ENCODE measurements at regions not wholly inside any gene's neighbourhood (a gene's known extent, or its start where the extent isn't known, plus 50 kb on each side); places are given as distances from the start of the nearest gene placed in this dataset.
"Not testable (repeated sequence)": the region's sequence is repeated elsewhere in the genome, so short reads cannot be mapped to it uniquely, and the experiment has no call there.

DNA sequence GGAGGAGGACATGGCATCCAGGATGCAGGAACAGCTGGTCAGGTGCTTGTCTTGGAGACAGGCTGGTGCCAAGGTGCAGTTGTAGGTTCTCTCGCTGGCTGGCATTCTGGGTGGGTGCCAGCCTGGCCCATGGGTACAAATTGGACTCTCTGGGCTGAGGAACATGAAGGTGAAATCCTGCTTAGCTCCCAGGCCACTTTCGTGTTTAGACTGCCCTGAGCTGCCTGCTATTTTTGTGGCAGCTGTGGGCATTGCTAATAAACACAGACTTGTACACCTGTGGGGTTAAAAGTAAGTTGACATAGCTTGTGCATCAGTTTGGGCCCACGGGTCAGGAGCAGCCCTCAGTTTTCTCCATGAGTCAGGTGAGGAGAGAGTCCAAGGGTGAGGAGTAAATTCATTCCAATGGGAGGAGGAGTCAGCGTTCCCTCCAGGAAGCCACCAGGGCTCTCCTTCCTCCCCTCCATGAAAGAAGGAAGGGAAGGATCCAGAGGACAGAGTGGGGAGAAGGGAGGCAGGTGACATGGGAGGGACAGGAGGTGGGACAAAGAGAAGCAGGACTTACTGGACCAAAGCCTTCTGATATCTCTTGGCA is 380.0 kb downstream of the GLRX3 start:
- no peak for DNase-seq (ENCODE audit: low spot score)
- intact Hi-C loops (cut with DNase I): no loop called here

DNA sequence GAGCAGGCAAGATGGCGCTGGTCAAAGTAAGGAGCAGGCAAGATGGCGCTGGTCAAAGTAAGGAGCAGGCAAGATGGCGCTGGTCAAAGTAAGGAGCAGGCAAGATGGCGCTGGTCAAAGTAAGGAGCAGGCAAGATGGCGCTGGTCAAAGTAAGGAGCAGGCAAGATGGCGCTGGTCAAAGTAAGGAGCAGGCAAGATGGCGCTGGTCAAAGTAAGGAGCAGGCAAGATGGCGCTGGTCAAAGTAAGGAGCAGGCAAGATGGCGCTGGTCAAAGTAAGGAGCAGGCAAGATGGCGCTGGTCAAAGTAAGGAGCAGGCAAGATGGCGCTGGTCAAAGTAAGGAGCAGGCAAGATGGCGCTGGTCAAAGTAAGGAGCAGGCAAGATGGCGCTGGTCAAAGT is 382.7 kb downstream of the GLRX3 start:
- DNase-seq (ENCODE audit: low spot score); intact Hi-C loops (cut with DNase I): not testable (repeated sequence)

DNA sequence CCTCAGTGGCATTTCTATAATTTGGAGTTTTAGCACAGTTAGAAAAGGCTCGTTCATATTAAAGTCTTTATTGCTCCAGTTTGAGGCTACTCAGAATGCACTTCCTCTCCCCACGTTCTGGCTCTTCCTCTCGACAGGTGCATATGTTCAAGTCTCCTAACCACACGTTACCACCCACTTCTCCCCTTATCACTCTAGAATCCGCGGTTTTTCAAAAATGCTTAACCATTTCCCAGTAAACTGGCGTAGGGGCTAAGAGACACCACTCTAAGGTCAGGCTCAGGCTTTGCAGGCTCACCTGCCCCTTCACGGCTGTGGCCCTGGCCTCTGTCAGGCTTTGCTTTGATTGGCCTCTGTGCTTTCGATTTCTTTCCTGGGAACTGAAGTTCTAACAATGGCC is 383.6 kb downstream of the GLRX3 start:
- no peak for DNase-seq (ENCODE audit: low spot score)
- intact Hi-C loops (cut with DNase I): no loop called here

DNA sequence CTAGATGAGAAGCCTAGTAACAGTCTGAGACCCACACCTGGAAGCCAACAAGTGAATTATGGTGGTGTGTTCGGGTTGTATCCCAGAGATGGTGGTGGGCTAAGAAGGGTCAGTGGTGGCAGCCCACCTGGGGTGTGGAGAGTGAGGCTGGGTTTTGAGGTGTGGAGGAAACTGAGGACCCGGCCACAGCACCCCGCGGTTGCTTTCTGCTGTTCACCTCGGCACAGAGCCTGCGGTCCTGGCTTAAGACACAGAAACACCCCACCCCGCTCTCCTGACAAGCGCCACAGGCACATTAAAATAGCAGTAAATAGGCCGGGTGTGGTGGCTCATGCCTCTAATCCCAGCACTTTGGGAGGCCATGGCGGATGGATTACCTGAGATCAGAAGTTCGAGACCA is 395.1 kb downstream of the GLRX3 start:
- intact Hi-C loops (cut with DNase I): no loop called here

DNA sequence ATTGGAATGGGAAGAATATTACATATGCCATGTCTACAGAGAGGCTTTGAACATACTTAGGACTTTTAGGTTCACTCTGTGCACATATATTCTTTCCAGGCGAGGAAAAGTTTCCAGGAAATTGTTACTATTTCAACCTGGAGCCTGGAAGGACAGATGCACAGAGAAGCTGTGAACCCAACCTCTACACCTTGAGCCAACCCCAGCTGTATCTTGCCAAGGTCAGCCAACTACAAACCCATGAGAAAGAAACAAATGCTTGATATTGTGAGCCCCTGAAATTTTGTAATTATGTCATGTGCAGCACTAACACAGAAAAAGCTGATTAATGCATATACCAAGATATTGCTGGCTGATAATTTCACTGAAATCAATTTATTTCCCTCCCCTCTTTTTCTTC is 404.9 kb downstream of the GLRX3 start:
- intact Hi-C loops (cut with DNase I): no loop called here
- no peak for DNase-seq (ENCODE audit: low spot score)

More for the DNA sequence above, 395.1 kb downstream of the GLRX3 start:
- no peak for DNase-seq (ENCODE audit: low spot score)

DNA sequence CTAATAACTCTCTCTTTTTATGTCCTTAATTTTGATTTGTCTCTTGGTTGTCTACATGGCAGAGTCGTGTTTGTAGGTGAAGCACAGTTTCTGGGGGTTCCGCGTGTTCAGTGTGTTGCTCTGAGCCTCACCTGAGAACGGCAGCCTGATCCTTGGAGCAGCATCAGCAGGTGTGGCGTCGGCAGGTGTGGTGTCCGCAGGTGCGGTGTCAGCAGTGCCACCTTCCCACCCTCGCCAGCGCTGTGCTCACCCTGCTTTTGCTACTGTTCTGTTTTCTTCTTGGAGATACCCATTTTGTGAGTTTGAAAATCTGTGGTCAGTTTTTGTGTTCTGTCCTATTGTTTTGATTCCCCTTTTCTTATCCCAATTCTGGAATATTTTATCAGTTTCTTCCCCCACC is 406.6 kb downstream of the GLRX3 start:
- no peak for DNase-seq (ENCODE audit: low spot score)

DNA sequence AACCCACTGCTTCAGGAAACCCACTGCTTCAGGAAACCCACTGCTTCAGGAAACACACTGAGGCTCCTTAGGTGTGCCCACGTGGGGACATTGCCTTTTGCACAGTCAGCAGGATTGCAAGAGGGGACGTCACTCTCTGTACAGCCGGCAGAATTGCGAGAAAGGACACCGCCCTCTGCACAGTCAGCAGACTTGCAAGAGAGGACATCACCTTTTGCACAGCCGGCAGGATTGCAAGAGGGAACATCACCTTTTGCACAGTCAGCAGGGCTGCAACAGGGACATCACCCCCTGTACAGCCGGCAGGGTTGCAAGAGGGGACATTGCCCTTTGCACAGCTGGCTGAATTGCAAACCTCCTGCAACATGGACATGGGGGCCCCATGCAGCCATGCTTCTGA is 407.6 kb downstream of the GLRX3 start:
- no peak for DNase-seq (ENCODE audit: low spot score)

More for the DNA sequence above, 406.6 kb downstream of the GLRX3 start:
- intact Hi-C loops (cut with DNase I): no loop called here

DNA sequence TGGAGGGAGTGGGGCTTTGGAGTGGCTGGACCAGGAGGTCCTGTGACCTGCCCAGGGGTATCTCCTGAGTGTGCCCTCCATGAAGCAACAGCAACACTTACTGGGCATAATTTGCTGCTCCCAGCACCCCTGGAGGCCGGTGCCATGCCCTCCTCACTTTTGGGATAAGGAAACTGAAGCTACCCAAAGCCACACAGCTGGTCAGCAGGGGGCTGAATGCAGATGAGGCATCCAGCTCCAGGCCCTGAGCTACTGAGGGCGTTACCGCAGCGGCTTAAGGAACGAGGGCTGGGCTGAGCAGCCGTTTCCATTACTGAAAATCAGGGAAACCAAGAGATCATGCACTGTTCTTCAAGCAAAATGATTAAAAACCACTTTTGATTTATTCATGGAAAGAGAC is 408.9 kb downstream of the GLRX3 start:
- intact Hi-C loops (cut with DNase I): no loop called here
- no peak for DNase-seq (ENCODE audit: low spot score)

More for the DNA sequence above, 407.6 kb downstream of the GLRX3 start:
- intact Hi-C loops (cut with DNase I): no loop called here

DNA sequence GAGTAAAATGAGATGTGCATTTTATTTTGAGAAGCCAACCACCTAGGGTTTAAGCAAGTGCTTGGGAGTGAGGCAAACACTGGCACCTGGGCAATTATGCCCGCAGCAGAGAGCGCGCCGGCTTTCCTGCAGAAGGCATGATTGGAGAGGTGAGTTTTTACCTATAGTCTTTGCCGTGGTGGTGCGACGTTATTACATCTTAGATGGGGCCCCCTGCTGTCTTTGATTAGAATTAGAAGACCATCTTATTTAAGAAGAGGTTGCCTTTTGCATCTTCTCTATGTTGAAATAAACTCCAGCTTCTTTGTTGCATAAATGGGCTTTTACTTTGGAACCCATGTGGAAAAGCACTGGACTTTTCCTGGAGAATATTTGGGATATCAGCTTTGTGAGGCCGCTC is 409.5 kb downstream of the GLRX3 start:
- intact Hi-C loops (cut with DNase I): no loop called here
- DNase-seq (ENCODE audit: low spot score): no peak

DNA sequence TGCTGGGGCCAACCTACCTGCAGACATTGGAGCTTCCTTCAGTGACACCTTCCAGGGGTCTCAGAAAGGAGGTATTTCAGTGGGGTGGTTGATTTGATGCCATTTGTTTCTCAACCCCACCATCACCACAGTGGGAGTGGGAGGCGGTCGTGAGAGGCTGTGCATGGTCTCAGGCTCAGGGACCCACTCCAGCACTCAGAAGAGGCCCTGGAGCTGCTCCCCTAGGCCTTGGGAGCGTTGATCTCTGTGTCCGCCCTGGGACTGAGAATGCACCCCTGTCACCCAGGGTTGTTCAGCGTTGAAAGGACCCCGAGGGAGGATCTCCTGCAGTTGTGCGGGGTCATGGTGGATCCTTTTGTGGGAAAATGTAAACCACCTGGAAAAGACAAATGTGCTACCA is 410.6 kb downstream of the GLRX3 start:
- no peak for DNase-seq (ENCODE audit: low spot score)
- intact Hi-C loops (cut with DNase I): no loop called here

DNA sequence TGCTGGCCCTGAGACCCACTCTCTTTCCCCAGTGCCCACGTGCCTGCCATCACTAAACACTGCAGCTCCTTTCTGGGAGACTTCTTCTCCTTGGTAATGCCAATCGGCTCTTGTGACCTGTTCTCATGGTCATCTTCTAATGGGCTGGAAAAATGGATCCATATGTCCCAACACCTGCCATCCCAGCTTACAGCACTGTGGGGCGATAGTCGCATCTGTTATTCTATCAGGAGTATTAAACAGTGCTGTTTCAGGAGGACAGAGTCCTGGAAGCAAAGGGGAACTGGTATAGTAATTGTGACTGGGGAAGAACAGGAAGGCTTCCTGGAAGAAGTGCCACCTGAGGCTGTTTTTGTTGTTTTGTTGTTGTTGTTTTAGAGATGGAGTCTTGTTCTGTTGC is 411.2 kb downstream of the GLRX3 start:
- intact Hi-C loops (cut with DNase I): no loop called here
- no peak for DNase-seq (ENCODE audit: low spot score)

DNA sequence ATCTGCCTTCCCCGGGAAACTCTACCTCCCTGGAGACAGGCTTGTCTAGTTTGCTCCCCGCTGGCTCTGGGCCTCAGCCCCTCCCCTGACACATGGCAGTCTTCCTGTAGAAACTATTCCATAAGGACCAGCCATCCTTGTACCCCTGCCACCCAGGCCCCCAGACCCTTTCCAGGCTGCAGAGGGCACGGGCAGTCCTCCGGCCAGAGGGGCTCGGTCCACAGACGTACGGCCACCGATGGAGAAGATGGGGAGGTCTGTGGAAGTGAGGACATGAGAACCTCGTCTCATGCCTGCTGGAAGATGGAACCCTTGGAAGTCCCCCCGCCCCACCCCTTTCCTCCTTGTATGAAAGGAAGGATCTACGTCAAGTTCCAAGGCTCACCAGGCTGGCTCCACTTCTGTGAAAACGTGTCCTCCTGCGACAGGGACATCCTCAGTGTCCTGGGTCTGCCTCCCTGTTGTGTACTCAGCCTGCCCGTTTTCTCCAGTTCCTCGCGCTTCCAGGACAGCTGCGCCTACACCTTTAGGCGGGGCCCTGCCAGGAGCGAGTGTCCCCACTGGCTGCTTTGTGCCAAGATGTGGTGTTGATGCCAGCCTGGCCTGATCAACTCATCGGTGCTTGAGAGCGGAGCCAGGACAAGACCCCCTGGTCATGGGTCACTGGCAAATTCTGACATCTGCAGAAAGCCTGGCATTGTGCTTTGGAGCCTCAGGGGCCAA is 414.9 kb downstream of the GLRX3 start:
- intact Hi-C loops (cut with DNase I): no loop called here
- no peak for DNase-seq (ENCODE audit: low spot score)

DNA sequence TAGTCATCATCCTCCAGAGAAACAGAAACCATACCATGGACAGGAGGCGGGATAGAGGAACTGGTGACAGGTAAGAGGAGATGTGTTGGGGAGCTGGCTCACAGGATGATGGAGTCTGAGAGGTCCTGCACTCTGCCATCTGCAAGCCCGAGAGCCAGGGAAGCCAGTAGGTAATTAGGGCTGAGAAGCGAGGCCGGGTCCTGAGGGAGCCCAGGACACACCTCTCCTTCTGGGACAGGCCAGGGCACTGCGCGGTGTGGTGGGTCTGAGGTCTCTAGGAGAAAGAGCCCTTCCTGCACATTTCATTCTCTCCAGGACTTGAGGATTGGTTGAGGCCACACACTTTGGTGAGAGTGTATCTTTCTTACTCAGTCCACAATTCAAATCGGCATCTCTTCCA is 415.5 kb downstream of the GLRX3 start:
- intact Hi-C loops (cut with DNase I): no loop called here
- DNase-seq (ENCODE audit: low spot score): no peak

DNA sequence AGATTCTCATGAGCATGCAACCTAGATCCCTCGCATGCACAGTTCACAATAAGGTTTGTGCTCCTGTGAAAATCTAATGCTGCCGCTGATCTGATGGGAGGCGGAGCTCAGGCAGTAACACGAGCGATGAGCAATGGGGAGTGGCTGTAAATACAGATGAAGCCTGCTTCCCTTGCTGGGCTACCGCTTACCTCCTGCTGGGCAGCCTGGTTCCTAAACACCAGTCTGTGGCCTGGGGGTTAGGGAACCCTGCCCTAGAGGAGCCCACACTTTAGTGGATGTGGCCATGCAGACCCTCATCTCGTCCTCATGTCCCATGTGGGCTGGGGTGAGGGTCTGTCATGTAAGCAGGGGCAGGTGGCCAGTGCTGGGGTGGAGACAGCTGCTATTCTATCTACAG is 417.6 kb downstream of the GLRX3 start:
- no peak for DNase-seq (ENCODE audit: low spot score)
- intact Hi-C loops (cut with DNase I): no loop called here

DNA sequence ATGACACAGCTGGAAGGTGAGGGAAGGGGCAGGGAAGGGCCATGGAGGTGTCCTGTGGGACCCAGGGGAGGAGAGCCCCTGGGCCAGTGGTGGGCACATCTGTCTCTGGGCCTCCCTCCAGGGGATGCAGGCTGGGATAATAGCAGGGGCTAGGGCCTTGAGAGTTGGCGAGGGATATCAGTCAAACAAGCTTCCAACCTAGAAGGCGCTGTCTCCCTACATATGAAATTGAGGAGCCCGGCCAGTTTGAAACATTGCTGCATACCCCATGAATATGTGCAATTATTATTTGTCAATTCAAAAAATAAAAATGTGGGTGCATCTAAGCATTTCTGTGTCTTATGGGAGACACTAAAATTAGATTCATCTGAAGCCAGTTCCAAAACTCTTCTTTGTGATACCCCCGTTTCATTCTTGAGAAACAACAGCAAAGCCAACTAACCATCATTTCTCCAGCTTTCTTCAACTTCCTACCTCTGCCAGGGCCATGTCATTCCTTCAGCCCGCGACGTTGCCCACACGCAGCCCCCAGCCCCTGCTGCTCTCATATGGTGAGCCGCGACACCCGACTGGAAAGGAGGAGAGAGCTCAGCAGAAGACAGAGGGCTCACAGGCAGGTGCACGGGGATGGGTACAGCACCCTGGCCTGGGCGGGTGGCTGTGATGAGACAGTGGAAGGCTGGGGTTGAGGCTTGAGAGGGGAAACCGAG is 418.7 kb downstream of the GLRX3 start:
- no peak for DNase-seq (ENCODE audit: low spot score)

DNA sequence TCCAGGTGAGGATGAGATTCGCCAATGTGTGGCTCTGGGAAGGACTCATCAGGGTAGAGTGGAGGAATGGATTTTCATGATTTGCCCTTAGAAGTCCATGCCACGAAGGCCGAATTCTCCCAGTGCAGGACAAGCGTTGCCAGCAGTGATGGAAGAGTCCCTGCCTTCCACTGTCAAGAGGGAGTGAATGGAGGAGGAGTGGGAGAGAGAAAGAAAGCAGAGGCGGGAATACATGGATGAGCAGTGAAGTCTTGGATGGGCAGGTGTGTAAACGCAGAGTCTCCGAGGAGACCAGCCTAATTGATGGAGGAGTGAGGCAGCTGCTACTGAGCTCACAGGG is 419.2 kb downstream of the GLRX3 start:
- DNase-seq (ENCODE audit: low spot score): no peak

More for the DNA sequence above, 418.7 kb downstream of the GLRX3 start:
- intact Hi-C loops (cut with DNase I): no loop called here

DNA sequence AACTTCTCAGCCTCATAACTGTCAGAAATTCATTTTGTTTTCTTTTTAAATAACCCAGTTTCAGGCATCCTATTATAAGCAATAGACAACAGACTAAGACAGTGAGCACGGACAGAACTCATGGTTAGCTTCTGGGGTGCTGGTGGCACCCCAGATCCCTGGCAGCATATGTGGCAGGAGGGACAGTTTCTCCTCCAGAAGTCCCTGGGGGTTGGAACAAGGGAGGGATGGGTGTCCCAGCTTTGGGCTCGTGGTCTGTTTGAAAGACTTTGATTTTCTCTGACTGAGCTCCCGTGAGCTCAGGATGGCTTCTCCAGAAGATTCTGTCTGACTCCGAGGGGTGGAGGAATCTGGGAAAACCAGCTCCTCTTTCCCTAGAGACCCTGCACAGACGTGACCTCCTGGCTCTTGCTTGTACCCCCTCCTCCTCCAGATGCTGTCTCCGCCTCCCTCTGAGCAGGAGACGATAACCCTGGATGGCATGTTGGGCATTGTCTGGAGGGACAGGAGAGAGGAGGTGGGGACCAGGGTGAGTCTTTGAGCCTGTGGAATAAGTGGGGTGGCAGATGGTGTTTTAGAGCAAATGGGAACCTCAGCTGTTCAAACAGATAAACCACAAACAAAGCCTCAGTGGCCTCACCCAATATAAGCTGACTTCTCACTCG is 421.1 kb downstream of the GLRX3 start:
- intact Hi-C loops (cut with DNase I): no loop called here

More for the DNA sequence above, 419.2 kb downstream of the GLRX3 start:
- intact Hi-C loops (cut with DNase I): no loop called here

DNA sequence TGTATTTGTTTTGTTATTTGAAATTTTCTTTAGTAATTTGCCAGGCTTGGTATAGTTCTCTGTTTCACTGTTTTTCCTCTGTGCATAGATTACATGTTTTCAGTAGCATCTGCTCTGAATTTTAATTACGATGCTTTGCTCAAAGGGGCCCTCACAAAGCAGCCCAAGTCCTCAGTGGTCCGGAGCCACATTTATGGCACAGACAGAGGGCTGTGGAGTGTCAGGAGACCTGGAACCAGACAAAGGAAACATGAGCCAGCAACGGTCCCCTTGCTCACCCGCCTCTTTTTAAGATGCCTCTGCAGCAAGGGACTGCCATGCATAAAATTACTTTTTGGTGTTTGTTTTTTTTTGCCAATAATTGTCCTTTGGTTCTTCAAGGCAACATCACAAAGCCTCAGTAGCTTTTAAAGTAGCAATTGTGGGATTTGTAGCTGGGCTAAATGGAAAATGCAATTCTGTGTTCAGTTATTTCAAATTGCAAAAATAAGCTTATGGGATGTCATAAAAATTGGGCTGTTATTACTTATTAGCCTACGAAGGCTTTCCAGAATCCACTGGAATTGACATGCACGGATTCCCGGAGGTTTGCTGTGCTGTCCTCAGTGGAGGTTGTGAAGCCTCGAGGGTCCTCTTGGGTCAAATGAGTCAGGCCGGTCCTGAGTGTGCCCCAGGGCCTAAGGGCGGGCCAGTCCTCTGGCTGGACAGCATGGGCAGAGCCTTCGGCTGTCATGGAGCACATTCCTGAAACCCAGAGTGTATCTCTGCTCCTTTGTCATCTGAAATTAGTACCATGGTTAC is 422.8 kb downstream of the GLRX3 start:
- intact Hi-C loops (cut with DNase I): no loop called here
- DNase-seq (ENCODE audit: low spot score): no peak

More for the DNA sequence above, 421.1 kb downstream of the GLRX3 start:
- no peak for DNase-seq (ENCODE audit: low spot score)

DNA sequence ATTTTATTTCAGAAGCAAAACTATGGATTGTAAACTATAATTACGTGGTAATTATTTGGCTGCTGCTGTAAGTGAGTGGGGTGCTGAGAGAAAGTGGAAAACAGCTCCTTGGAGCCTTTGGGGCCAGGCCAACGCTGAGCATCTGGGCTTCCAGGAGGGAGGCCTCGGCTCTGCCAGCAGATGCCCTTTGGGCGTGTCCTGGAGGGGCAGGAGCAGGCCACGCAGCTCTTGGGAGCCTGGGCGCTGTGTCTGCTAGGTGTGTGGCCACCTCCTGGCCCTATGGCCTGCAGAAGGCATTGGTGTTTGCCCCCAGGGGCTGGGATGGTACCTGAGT is 423.3 kb downstream of the GLRX3 start:
- intact Hi-C loops (cut with DNase I): no loop called here
- DNase-seq (ENCODE audit: low spot score): no peak

DNA sequence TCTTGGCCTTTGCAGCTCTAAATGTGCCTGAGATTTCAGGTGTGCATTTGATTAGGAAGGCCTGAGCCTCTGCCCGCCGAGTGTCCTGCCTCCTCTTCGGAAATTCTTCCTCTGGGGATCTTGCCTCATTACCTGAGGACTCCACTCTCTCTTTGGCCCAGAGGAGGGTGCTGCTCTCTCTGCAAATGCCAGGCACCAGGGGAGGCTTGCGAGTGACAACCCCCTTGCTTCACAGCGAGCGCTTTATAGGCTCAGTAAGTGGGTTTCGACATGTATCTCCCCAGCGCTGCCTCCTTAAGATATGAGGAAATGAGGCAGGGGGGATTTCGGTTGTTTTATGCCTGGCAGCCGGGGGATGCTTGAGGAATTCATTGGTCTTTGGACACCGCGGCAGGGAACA is 423.9 kb downstream of the GLRX3 start:
- no peak for DNase-seq (ENCODE audit: low spot score)
- intact Hi-C loops (cut with DNase I): no loop called here
